HUES48 (cell line): ENCODE measurements at regions not wholly inside any gene's neighbourhood (a gene's known extent, or its start where the extent isn't known, plus 50 kb on each side); places are given as distances from the start of the nearest gene placed in this dataset.

Source experiments
- H3K27ac ChIP-seq: one replicate; pipeline ENCODE4 v1.7.0; 2013; ENCODE audit warnings: low read depth, low read length, inconsistent platforms
- H3K27me3 ChIP-seq: 2 replicates; pipeline ENCODE4 v1.6.1; 2013; ENCODE audit warnings: mild to moderate bottlenecking, low read length; ENCODE audit not compliant: control insufficient read depth, insufficient read depth
- H3K36me3 ChIP-seq: 2 replicates; pipeline ENCODE4 v1.6.1; 2013; ENCODE audit warnings: low read length; ENCODE audit not compliant: control insufficient read depth, insufficient read depth
- H3K4me1 ChIP-seq: 2 replicates; pipeline ENCODE4 v1.6.1; 2013; ENCODE audit warnings: mild to moderate bottlenecking, low read length; ENCODE audit not compliant: control insufficient read depth, insufficient read depth
- H3K4me3 ChIP-seq: 2 replicates; pipeline ENCODE4 v1.5.1; 2013; ENCODE audit warnings: mild to moderate bottlenecking, low read depth, low read length
- H3K9ac ChIP-seq: 2 replicates; pipeline ENCODE4 v1.6.1; 2013; ENCODE audit warnings: mild to moderate bottlenecking, low read depth, low read length, moderate library complexity
- H3K9me3 ChIP-seq: 2 replicates; pipeline ENCODE4 v1.6.1; 2013; ENCODE audit warnings: low read length; ENCODE audit not compliant: control insufficient read depth, insufficient read depth

DNA sequence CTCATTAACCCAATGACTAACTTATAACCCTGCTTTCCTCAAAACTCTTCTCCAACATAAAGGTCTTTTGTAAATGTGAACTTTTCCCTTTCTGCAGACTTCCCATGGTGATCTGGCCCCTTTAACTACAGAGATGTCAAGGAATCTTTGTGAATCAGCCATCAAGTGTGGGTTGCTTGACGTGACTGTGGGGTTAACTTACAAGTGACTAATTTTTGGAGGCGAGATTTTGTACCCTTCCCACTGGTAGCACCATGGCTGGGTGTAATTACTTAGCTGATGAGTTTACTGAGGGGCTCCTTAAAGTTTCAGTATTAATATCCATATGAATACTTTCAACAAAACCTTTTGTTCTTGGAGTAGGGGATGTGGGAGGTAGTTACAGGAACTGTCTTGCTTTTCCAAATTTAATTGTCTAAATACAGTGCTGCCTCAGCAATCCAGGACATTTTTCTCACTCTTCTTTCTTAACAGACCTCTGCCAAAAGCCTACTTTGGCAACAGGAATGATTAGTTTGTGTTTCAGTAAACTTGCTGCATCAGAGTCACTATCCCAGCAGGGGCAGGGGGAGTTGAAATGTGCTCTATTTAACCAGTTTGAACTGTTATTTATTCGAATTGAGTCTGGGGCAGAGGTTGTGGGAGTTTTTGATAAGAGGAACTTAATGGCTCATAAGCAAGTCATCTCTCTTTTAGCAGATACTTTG is 217.3 kb upstream of the FGGY start:
- no peaks in the 10 kb centered on the region for H3K36me3 ChIP-seq
- peaks cover 74% of the 10 kb centered on the region for H3K4me1 ChIP-seq
- H3K4me3 ChIP-seq, result no peak overlapping the region; the same call in 1 of the 2 replicates
- no peaks in the 10 kb centered on the region for H3K27me3 ChIP-seq
- H3K9ac ChIP-seq, result peak overlapping the region; percentile 13; the same call in 1 of the 2 replicates
- H3K9me3 ChIP-seq, result no peaks in the 10 kb centered on the region
- H3K27ac ChIP-seq, result peak overlapping the region; percentile 96

DNA sequence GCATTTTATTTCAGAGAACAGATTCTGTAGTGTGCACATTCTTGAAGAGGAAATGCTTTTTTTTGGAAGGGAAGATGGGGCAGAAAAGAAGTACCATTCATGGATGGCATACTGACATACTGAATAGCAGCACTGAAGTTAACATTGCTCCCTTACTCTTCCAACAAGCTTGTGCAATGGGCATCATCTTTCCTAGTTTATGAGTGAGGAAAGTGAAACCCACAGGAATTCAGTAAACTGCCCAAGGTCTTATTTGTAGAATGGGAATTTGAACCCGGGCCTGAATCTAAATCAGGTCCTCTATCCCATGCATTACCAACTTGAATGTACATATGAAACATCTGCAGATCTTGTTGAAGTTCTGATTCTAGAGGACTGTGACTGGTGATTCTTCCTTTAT is 215.7 kb upstream of the FGGY start:
- no peaks in the 10 kb centered on the region for H3K36me3 ChIP-seq
- H3K27ac ChIP-seq, result no peak overlapping the region
- peaks cover 61% of the 10 kb centered on the region for H3K4me1 ChIP-seq
- H3K27me3 ChIP-seq, result no peaks in the 10 kb centered on the region
- no peak overlapping the region for H3K4me3 ChIP-seq
- H3K9ac ChIP-seq, result no peak overlapping the region
- H3K9me3 ChIP-seq, result no peaks in the 10 kb centered on the region

- Histone ChIP-seq H3K4me3 (no peak overlapping the region), H3K9ac (no peak overlapping the region), H3K27me3 (no peaks in the 10 kb centered on the region), H3K4me1 (peaks cover 55% of the 10 kb centered on the region), H3K27ac (no peak overlapping the region), H3K36me3 (no peaks in the 10 kb centered on the region), H3K9me3 (no peaks in the 10 kb centered on the region)
Measured at GRCh38 chr1:59081795-59082194, 215.1 kb upstream of the FGGY start.

DNA sequence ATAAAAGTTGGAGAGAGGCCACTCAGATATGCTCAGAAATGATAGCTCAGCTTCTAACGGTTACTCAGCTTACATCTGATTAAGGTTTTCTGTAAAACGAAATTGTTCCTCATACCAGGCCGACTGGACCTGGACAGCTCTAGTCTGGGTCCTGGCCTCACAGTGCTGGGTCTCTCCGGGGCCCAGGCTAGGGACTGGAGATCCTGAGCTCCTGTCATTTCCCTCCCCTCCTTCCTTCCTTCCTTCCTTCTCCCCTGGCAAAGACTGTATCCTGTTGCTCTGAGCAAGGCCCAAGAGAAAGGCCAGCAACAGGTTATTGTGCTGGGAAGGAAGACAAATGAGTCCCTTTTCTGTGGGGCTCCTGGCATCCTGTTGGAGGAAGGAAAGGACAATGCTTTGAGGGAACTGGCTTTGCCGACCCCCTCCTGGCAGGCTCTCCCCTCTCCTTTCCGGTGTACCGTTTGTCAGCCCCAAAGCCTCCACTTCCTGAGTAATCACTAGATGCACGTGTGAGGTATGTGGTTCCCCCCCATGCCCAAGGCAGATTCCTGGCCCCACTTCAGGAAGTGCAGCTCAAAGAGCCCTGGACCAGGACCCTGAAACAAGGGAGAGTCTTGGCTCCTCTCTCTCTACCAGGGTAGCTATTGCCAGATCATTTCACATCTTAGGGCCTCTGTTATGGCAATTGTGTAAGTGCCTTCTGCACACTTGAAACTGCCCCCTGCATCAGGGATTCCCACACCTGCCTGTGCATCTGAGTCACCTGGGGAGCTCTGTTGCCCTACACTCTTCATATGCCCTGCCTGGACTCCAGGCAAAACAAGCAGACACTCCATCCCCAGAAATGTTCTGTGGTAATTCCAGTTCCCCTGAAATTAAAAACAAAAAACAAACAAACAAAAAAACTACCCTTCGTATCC is 212.7 kb upstream of the FGGY start:
- Histone ChIP-seq H3K36me3 (no peaks in the 10 kb centered on the region), H3K4me1 (peaks cover 33% of the 10 kb centered on the region), H3K27ac (peak overlapping the region; percentile 75), H3K9me3 (no peaks in the 10 kb centered on the region), H3K4me3 (no peak overlapping the region), H3K27me3 (no peaks in the 10 kb centered on the region), H3K9ac (no peak overlapping the region)

- Histone ChIP-seq H3K27ac (no peak overlapping the region), H3K9me3 (no peaks in the 10 kb centered on the region), H3K4me1 (peaks cover 24% of the 10 kb centered on the region), H3K36me3 (no peaks in the 10 kb centered on the region), H3K4me3 (no peak overlapping the region), H3K9ac (no peak overlapping the region), H3K27me3 (no peaks in the 10 kb centered on the region)
Measured at GRCh38 chr1:59085101-59085500, 211.8 kb upstream of the FGGY start.

DNA sequence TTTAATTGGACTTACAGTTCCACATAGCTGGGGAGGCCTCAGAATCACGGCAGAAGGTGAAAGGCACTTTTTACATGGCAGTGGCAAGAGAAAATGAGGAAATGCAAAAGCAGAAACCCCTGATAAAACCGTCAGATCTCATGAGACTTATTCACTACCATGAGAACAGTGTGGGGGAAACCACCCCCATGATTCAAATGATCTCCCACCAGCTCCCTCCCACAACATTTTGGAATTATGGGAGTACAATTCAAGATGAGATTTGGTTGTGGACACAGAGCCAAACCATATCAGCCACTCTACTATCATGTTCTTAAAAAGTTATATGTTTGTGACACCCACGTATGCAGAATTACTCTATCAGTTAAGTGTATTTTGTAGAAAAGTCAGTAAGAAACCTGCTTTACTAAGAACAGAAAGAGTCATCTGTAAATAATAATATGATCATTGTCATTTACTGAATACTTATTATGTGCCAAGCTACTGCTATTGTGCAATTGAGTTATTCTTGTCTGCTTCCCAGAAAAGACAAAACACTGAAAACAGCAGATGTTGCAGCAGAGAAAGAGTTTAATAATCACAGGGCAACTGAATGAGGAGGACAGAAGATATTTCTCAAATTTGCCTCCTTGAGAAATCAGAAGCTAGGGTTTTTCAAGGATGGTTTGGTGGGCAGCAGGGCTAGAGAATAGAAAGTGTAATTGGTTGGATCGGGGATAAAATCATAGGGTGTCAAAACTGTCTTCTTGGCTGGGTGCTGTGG is 207.7 kb upstream of the FGGY start:
- Histone ChIP-seq H3K9ac (no peak overlapping the region), H3K4me3 (no peak overlapping the region), H3K9me3 (no peaks in the 10 kb centered on the region), H3K36me3 (no peaks in the 10 kb centered on the region), H3K27me3 (no peaks in the 10 kb centered on the region), H3K4me1 (peaks cover 13% of the 10 kb centered on the region), H3K27ac (no peak overlapping the region)

- H3K27ac ChIP-seq, result no peak overlapping the region
- H3K4me1 ChIP-seq, result peaks cover 11% of the 10 kb centered on the region
- H3K36me3 ChIP-seq, result no peaks in the 10 kb centered on the region
- H3K4me3 ChIP-seq, result no peak overlapping the region
- no peaks in the 10 kb centered on the region for H3K27me3 ChIP-seq
- H3K9me3 ChIP-seq, result no peaks in the 10 kb centered on the region
- H3K9ac ChIP-seq, result no peak overlapping the region
Measured at GRCh38 chr1:59089922-59090457, 206.9 kb upstream of the FGGY start.

- H3K4me1 ChIP-seq, result peaks cover 11% of the 10 kb centered on the region
- H3K9me3 ChIP-seq, result no peaks in the 10 kb centered on the region
- no peaks in the 10 kb centered on the region for H3K27me3 ChIP-seq
- no peaks in the 10 kb centered on the region for H3K36me3 ChIP-seq
- no peak overlapping the region for H3K4me3 ChIP-seq
- no peak overlapping the region for H3K27ac ChIP-seq
- no peak overlapping the region for H3K9ac ChIP-seq
Measured at GRCh38 chr1:59092126-59092525, 204.8 kb upstream of the FGGY start.

DNA sequence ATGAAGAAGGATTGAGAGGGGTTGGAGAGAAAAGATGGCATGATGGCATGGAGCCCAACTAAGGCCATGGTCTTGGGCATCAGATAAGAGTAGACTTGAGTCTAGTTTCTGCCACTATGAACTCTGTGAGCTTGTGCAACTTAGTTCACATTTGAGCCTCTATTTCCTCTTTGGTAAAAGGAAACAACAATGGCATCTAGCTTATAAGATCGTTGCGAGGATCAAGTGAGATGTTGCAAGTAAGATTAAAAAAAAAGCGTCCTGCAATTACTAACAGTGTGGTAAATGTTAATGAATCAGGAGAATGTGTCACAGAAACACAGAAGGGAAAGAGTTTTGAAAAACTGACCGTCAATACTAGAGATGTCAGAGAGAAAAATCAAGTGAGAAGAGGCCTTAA is 202.9 kb upstream of the FGGY start:
- Histone ChIP-seq H3K27ac (no peak overlapping the region), H3K4me3 (no peak overlapping the region), H3K9ac (no peak overlapping the region), H3K36me3 (no peaks in the 10 kb centered on the region), H3K4me1 (peaks cover 11% of the 10 kb centered on the region), H3K27me3 (no peaks in the 10 kb centered on the region), H3K9me3 (no peaks in the 10 kb centered on the region)

GRCh38 chr1:59096501-59096900 is 200.4 kb upstream of the FGGY start:
- no peaks in the 10 kb centered on the region for H3K27me3 ChIP-seq
- no peak overlapping the region for H3K27ac ChIP-seq
- no peaks in the 10 kb centered on the region for H3K36me3 ChIP-seq
- no peaks in the 10 kb centered on the region for H3K9me3 ChIP-seq
- no peaks in the 10 kb centered on the region for H3K4me1 ChIP-seq
- no peak overlapping the region for H3K4me3 ChIP-seq
- H3K9ac ChIP-seq, result no peak overlapping the region
